BE2C (cell line): ENCODE measurements at regions not wholly inside any gene's neighbourhood (a gene's known extent, or its start where the extent isn't known, plus 50 kb on each side); places are given as distances from the start of the nearest gene placed in this dataset.
A peak's percentile ranks its signal among the peaks of the same experiment; 100 is the strongest.

Source experiments
- DNase-seq: peaks from one replicate; pipeline ENCODE4 v3.0.0-alpha.2; 2020
- H3K27me3 ChIP-seq: fragments of 250-450 bp; sonication (Bioruptor Pico); 2 replicates; pipeline ENCODE4 v1.5.1; 2020; ENCODE audit warnings: mild to moderate bottlenecking
- H3K36me3 ChIP-seq: fragments of 250-450 bp; sonication (Bioruptor Pico); 2 replicates; pipeline ENCODE4 v1.5.1; 2020; ENCODE audit warnings: mild to moderate bottlenecking
- H3K4me1 ChIP-seq: fragments of 250-450 bp; sonication (Bioruptor Pico); 2 replicates; pipeline ENCODE4 v1.5.1; 2020
- H3K4me3 ChIP-seq: 2 replicates; pipeline ENCODE4 v1.5.1; 2011; ENCODE audit warnings: low read depth, low read length
- H3K9me3 ChIP-seq: fragments of 250-450 bp; sonication (Bioruptor Pico); 2 replicates; pipeline ENCODE4 v1.5.1; 2020
- TF ChIP-seq, protein P1 (sequence below): IDR thresholded peaks from 2 replicates; pipeline ENCODE4 v1.5.1; 2012; ENCODE audit warnings: mild to moderate bottlenecking, low read depth, low read length

DNA sequence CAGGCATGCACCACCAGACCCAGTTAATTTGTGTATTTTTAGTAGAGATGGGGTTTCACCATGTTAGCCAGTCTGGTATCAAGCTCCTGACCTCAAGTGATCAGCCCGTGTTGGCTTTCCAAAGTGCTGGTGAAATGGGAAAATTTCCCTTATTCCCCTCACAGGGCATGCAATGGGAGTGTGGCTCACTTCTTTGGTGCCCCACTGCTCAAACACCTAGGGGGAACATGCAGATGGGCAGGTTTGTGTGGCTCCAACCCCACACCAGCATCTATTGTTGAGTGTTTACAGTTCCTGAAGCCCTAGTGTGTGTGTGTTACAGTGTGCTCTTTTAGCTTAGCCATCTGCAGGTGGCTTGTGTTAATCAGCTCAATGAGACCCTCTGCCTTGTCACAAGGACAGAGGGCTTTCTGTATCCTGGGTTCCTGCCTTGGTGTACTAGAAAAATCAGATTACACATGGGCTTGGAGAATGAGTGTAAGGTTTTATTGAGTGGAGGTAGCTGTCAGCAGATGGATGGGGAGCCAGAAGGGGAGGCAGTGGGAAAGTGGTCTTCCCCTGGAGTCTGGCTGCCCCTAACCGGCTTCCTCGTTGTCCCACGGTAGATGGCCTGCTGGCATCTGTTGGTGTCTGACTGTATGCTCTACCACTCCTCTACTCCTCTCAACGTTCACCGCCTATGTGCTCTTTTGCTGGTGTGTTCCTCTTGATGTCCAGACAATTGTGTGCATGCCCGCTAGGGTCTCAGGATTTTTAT, 248.1 kb upstream of the CBLB start:
- no peaks in the 10 kb centered on the region for H3K4me1 ChIP-seq
- no peaks in the 10 kb centered on the region for H3K36me3 ChIP-seq
- no peak overlapping the region for H3K4me3 ChIP-seq
- TF ChIP-seq, protein P1, sequence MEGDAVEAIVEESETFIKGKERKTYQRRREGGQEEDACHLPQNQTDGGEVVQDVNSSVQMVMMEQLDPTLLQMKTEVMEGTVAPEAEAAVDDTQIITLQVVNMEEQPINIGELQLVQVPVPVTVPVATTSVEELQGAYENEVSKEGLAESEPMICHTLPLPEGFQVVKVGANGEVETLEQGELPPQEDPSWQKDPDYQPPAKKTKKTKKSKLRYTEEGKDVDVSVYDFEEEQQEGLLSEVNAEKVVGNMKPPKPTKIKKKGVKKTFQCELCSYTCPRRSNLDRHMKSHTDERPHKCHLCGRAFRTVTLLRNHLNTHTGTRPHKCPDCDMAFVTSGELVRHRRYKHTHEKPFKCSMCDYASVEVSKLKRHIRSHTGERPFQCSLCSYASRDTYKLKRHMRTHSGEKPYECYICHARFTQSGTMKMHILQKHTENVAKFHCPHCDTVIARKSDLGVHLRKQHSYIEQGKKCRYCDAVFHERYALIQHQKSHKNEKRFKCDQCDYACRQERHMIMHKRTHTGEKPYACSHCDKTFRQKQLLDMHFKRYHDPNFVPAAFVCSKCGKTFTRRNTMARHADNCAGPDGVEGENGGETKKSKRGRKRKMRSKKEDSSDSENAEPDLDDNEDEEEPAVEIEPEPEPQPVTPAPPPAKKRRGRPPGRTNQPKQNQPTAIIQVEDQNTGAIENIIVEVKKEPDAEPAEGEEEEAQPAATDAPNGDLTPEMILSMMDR: no peak
- no peaks in the 10 kb centered on the region for H3K9me3 ChIP-seq
- DNase-seq: no peak
- no peaks in the 10 kb centered on the region for H3K27me3 ChIP-seq

DNA sequence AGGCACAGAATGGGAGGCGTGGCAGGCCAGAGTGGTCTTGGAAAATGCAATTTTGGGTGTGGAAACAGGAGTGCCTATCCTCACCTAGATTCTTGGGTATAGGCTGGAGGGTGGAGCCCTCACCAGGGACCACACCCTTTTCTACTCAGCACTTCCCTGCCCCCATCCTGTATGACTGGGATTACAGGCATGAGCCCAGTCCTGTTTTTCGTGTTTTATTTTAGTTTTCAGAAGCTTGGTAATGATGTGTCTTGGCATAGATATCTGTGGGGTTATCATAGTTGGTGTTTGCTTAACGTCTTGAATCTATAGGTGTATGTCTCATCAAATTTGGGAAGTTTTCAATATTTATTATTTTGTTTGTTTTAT, 248.7 kb upstream of the CBLB start:
- Histone ChIP-seq H3K4me3 (no peak overlapping the region), H3K27me3 (no peaks in the 10 kb centered on the region), H3K36me3 (no peaks in the 10 kb centered on the region), H3K9me3 (no peaks in the 10 kb centered on the region), H3K4me1 (no peaks in the 10 kb centered on the region)
- no peak for DNase-seq
- TF ChIP-seq, protein P1: no peak

DNA sequence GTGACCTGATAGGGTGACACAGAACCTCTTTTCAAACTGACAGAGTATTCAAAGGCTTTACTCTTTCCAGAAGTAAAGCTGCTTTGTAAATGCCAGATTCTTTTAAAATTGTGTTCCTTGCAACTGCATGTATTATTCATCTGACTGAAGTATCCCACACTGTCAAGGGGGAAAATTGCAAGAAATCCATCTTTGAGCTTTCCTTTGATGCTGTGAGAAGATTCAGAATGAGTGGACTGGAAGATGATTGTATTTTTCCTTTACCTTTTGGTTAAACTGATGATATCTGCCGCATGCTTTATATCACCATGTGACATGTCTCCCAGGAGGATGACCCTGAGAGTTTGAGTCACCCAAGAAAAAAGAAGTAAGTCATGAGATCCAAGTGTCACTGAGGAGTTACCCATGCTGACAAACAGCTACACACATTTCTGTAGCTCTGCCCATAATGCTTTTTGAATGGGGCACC, 250.8 kb upstream of the CBLB start:
- Histone ChIP-seq H3K4me3 (no peak overlapping the region), H3K27me3 (no peaks in the 10 kb centered on the region), H3K4me1 (no peaks in the 10 kb centered on the region; the same call in 1 of the 2 replicates), H3K36me3 (no peaks in the 10 kb centered on the region), H3K9me3 (no peaks in the 10 kb centered on the region)
- DNase-seq: no peak
- TF ChIP-seq, protein P1: no peak

DNA sequence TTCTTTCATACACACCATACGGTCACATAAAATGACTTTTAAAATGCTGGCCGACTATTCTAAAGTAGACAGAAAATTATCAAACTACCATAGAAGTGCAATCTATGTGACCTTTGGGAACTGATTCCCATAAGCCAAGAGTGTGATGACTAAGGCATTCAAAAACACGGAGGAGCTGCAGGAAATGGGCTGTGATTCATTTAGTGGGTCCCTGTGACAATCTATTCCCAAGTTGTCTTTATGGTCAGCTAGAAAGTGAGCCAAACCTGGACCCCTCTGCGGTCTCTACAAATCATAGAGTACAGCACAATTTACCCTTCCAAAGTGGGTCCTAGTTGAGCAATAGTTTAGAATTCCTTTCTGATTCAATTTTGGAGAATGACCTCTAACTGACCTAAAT, 251.5 kb upstream of the CBLB start:
- TF ChIP-seq, protein P1: no peak
- no peaks in the 10 kb centered on the region for H3K27me3 ChIP-seq
- no peak for DNase-seq

DNA sequence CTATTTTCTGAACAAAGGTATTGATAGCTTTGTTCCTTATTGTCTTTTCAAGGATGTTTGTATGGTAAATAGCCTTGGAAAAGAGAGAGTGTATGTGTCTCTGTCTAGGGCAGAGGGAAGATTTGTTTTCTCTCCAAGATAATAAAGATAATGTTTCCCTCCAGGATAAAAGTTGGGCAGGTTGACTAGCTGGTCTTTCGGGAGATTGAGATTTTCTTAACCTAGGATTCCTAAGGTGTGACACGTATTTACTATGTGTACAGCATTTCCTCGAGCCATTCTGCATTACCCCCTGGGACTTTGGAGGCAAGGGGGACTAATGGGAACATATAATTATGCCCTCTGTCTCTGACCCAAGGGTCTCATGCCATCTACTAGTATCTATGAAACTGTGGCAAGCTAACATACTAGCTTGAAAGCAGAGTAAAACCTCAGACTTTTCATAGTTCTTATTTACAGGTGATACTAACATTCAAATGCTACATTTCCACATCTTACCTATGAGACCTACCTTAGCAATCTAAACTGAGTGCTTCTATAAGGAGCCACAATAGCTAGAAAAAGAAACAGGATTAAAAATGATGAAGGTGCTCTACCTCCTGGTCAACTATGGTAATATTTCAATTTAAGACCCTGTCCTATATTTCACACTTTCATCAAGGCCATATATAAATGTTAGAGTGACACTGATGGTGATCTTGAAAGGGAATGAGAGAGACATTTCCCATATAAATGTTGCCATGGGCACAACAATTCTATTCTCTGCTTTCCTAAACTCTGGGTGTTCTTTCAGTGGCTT, 252.9 kb upstream of the CBLB start:
- TF ChIP-seq, protein P1: no peak
- no peaks in the 10 kb centered on the region for H3K36me3 ChIP-seq

More for the DNA sequence above, 251.5 kb upstream of the CBLB start:
- Histone ChIP-seq H3K36me3 (no peaks in the 10 kb centered on the region), H3K9me3 (no peaks in the 10 kb centered on the region), H3K4me1 (peaks cover 2% of the 10 kb centered on the region), H3K4me3 (no peak overlapping the region)

DNA sequence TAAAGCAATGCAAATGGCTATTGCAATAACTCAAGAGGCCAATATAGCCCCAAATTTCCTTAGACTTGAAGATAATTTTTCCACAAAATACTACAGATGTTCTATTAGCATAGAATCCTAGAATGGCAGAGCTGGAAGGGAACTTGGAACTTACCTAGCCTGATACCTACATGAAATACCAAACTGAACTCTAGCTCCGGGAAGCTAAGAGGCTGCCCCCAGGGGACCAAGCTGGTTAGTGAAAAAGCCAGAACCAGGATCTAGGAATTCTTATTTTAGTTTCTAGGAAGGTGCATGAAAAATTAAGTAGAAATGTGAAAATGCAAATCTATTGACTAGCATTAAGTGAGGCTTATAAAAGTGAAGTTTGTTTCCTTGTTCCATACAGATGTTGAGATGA, 256.0 kb upstream of the CBLB start:
- no peaks in the 10 kb centered on the region for H3K27me3 ChIP-seq
- no peaks in the 10 kb centered on the region for H3K9me3 ChIP-seq
- TF ChIP-seq, protein P1: no peak; the same call in 1 of the 2 replicates
- no peak overlapping the region for H3K4me3 ChIP-seq
- peak; percentile 32 for DNase-seq
- H3K4me1 ChIP-seq: peaks cover 2% of the 10 kb centered on the region
- H3K36me3 ChIP-seq: no peaks in the 10 kb centered on the region

More for the DNA sequence above, 252.9 kb upstream of the CBLB start:
- Histone ChIP-seq H3K4me1 (peaks cover 2% of the 10 kb centered on the region), H3K9me3 (no peaks in the 10 kb centered on the region), H3K4me3 (no peak overlapping the region), H3K27me3 (no peaks in the 10 kb centered on the region)
- DNase-seq: no peak
